Stimulated activated CD4-positive, alpha-beta T cell treated with anti-CD3 and anti-CD28 coated beads, Interleukin-15, amount 100 ng/mL, for 24 hours (primary cell): ENCODE measurements at regions not wholly inside any gene's neighbourhood (a gene's known extent, or its start where the extent isn't known, plus 50 kb on each side); places are given as distances from the start of the nearest gene placed in this dataset.

Experiments used
- DNase-seq: peaks from one replicate; pipeline ENCODE4 v3.0.0-alpha.2; 2020

DNA sequence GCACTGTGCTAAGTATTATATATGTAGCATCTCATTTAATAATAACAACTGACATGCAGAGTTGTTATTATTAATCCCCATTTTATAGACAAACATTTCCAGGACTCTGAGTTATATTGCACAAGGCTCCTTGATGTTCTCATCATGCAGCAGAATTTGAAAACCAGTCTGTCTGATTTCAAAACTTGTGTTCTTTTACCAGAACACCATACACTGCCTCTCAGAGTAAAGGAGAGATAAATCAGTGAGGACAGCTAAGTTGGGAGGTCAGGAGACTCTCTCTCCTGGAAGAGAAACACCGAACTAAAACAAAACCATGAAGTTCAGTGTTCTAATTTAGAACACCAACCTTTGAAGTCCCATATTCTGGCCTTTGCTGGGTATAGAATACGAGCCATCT, 92.7 kb upstream of the TNC start:
- DNase-seq, result no peak

DNA sequence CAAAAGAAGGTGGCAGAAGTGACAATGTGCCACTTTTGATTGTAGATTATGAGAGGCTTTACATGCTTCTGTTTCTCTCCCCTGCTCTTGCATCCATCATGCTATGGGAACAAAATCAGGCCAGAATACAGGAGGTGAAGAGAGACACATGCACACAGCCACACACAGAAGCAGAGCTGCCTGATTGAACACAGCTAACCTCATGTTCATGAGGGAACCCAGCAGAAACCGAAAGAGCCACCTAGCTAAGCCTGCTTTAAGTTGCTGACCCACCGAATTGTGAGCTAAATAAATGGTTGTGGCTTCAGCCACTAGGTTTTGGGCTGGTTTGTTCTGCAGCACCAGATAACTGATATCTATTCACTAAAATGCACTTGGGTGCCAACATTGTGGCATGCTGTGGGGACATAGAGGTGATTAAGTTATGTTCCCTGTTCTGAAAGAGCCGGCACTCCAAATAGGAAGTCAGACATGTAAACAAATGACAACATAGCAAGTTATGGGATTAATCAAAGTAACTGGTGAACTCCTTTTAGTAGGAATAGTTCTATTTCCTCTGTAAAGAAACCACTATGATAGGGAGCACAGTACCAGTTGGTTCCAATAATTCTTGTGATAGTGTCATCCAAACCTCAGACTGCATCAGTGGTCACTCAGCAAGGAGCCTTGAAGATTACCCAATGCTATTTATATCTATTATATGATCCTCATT, 93.6 kb upstream of the TNC start:
- no peak for DNase-seq

DNA sequence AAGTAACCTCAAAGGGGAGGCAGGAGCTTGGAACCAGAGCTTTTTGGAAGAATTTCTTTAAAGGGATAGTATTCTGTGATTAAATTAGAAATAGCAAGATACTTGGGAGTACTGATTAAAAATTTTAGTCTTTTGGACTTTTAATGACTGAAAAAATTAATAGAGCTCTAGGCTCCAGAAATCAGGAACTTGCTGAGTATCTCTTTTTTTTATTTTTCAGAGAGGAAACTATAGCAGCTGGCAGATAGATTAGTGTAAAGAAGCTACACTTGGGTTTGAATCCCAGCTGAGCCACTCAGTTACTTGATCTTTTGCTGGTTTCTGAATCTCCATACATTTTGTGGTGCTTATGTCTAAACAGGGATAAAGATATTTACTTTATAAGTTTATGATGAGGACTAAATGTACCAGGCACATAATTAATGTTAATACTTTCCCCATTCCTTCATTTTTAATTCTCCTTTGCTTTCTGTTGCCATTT, 94.2 kb upstream of the TNC start:
- DNase-seq, result no peak

DNA sequence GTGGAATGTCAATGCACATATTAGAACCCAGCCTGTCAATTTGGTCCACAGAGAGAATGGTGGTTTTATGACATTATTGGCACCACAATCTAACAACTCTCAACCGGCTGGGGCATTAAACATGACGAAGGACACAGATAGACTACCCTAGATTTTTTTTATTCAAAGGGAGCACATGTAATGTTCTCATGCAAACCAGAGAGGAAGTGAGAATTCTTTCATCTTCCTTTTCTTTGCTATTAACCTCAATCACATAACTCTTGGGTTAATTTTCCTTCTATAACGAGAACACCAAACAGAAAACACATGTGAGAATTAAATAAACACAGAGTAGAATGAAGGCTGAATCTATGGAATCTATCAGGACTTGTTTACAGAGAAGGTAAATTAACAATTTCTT, 94.9 kb upstream of the TNC start:
- DNase-seq, result no peak

DNA sequence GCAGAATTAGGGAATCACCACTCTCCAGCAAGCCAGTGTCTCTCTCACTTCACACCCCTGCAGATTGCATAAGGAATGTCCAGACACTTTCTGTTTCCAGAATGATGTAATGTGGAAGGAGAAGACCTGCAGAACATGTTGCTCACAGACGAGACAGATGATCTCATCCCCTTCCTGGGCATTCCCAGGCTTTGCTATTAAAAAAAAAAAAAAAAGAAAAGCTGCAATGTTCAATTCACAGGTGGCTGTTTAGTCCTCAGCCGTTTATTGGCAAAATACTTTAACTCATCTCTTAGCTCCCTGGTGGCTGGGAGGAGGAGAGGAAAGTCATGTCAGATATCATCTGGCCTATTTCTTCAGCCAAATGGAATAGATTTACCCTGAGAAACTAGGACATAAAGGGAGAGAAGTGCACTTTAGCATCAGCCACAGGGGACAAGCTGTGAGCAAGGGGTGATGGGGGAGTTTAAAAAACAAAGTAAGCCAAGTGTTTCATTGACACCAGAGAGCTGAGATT, 95.9 kb upstream of the TNC start:
- no peak for DNase-seq

DNA sequence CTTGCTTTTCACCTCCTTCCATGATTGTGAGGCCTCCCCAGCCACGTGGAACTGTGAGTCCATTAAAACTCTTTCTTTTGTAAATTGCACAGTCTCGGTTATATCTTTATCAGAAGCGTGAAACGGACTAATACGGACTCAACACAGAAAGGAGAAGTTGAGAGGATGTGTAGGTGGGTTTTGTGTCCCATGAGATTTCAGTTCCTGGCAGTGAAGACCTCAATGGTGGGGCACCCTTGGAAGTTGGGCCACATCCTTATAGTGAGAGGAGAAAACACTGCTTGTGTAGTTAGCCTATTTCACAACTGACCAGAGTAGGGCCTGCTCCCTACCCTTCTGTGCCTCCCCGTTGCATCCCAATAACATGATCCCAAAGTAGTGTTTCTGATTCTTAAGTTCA, 98.9 kb upstream of the TNC start:
- no peak for DNase-seq

DNA sequence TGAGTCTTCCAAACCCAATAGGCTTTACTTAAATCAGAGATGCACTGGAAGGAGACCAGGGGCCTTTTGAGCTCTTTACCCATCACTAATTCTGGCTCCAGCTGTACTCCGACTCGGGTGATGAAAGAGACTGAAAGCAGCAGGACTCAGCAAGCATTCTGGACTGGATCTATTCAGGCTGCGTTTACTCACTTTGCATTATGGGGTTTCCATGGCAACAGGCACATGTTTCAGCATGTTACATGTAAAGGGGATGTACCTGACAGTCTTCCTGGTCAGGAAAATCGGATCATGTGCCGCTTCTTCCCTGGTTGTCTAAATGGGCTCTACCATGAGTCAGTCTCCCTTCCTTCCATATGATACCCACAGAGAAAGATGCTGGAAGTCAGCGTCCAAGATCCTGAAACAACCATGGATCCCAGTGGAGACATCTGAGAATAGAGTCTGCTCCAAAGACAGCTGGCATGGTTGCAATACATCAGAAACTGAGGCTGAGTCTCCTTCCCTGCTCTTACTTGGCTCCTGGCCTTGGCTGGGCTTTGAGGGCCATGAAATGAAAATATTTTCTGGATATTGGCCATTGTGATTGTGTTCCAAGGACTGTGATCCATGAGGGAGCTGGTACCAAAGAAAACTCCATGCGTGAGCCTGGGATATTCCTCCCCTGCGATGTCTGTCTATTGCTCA, 102.5 kb upstream of the TNC start:
- no peak for DNase-seq

DNA sequence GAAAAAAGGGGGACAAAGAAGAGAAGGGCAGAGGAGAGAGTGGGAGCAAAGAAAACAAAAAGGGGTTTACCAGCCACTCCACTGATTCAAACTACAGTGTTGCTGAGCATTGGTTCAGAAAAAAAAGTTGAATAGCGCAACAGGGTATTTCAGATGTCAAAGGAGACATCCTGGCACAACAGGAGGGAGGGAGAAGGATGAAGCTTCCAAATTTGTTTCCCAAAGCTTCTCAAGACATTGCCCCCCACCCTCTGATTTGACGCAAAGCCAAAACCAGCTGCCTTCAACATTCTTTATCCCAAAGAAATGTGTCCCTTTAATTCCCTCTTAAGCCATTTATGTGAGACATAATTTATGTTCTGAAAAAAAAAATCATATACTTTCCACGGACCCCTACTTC, 105.5 kb upstream of the TNC start:
- no peak for DNase-seq

DNA sequence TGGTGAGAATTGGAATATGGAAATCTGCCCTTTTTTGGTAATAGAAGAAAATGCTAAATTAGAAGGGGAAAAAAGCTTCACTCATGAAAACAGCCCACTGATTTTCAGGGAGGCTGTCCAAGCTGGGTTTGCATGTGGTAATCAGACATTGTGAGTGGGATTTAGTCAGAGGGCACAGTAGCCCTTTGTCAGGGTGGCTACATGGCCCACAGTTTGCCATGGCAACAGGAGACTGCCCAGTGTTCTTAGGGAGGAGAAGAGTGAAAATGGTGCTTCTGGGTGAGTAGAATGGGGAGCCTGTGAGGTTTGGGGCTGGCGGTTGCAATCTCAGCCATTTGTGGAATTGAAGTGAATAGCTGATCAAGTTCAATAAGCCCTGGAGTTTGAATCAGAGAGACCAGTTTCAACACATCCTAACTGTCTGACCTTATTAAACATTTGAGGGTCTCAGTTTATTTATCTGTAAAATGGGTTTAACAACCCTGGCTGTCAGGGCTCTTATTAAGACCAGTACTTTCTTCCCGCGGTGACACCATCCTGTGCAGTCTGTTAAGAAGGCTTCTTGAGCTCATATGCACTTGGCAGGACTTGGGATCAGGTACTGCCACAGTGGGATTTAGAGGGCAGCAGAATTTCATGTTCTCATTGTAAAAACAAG, 107.6 kb upstream of the TNC start:
- no peak for DNase-seq

DNA sequence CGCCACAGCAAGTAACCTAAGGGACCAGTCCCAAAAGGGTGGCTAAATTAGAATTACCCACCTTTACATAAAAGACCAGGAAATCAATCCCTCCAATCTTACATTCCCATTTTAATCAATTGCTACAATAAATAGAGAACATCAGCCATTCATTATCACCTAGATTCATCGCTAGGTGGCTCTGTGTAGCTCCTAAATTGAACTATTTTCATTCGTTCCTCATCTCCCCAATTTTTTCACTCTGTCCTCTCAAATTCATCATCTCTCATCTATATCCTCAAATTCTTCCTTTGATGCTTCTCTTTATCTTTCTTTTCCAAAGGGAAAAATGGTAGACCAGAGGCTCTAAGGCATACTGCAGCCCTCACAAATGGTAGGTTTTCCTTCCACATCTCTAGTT, 108.2 kb upstream of the TNC start:
- DNase-seq, result no peak

DNA sequence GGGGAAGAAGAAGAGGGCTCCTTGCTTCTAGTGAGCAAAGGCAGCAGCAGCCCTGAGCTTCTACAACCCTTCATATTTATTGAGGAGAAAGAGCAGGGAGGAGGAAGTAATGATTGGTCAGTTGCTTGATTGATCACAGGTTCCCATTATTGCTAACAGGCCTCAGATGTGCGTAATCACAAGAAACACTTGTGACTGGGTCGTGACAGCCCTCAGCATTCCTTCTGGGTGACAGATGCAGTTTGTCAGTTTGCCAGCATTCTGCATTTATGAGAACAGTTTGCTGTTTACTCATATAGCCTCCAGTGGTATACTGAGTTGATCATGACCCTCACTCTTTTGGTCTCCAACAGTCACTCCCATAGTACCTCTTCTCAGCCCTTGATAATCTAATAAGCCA, 111.5 kb upstream of the TNC start:
- no peak for DNase-seq

DNA sequence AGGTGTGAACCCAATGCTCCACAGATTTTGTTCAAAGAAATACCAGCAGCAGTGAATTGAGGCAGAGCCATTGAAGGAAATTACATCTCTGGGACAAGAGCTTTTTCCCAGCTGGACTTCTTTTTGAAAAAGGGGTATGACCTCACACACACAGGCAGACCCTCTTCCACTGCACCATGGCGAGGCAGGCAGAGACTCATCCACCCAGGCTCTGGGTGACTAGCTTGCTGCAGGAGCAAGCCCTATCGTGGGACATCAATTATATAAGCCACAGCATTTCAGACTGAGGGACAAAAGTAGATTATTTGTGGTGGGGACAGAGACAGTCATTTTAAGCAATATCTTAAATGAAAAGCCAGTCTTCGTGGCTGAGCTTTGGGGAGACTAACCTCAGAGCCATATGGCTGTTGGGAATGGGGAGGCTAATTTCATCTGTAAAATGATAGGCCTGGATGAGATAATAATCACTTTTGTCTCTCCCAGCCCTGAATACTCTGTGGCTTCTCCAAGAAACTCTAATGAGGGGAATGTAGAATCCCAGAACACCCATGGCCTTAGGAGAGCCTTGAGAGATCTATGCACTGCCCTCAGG, 113.1 kb upstream of the TNC start:
- no peak for DNase-seq

DNA sequence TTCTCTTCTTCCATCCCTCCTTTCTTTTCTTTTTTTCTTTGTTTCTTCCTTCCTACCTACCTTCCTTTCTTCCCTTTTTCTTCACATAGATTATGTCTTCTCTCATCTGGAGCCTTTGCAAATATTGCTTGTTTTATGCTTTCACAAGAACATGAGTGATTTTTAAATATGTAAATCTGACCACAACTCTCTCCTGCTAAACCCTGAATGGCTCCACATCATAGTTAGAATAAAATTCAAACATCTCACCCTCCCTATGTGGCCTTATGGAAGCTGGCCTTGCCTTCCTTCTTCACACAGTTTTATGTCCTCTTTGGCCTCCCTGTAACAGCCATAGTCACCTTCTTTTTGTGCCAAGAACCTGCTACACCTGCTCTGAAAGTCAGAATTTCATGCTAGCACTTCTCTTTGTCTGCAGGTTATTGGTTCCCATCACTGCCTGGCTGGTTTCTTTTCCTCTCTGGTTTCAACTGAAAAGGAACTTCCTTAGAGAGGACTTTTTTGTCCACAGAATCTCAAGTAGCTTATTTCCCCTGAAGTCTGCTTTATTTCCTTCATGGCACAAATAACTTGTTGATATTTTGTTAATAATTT, 114.3 kb upstream of the TNC start:
- DNase-seq, result no peak

DNA sequence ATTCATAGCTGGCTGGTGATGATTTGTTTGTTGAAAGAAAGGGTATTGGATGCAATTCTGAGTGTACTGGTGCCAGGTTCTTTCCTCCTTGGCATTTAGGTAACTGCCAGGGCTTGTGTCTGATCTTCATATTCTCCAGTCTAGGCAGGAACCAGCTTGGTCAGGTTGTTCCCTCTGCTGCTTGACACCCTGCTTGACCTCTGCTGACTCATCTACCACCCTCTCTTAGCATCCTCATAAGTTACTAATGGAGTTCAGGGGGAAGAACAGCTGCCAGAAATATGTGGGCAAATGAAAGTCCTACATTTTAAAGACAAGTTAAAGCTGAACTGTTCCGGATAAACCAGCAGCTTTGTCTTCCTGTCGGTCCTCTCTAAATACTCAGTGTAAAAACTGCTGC, 116.1 kb upstream of the TNC start:
- no peak for DNase-seq

DNA sequence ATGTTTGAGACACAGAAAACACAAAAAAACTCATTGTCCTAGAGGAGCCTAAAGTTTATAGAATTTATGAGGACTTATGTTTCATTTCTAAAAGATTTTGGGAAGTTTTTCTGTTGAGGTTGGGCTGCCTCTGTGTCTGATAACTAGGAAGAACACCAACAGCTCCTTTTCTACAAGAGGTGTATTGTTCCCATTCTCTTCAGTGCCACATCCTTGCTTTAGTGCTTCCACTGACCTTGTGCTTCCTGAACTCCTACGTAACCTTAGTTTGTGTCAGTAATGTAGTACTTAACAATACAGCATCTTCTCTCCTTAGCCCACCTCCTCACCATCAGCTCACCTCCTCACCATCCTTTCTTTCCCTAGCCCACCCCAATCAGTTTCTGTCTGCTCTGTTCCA, 117.3 kb upstream of the TNC start:
- DNase-seq, result no peak

DNA sequence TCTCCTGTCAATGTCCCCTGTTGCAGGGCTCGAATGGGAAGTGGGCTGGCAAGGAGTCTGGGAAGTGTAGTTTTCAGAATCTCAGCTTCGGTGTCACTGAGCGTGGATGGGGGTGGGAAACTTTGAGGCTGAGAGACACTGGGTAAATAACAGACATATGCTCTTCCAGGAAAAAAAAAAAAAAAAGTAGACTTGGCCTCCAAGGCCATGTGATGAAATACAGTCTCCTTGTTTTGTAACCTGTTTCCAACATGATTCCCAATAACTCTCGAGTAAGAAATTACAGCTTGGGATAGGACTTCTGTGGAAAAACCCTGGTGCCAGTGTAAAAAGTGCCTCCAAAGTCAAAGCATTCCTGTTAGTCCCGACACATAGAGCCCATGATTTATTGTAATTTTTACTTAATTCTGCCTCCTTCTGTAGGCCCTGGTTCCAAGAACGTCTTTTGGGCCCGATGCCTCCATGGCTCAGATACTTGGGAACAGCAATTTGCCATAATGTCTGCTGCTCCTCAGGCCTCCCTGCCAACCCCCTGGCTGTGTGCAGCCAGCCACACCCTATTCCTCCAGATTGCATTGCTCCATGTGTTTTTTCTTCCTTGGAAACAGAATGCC, 119.5 kb upstream of the TNC start:
- DNase-seq, result no peak

DNA sequence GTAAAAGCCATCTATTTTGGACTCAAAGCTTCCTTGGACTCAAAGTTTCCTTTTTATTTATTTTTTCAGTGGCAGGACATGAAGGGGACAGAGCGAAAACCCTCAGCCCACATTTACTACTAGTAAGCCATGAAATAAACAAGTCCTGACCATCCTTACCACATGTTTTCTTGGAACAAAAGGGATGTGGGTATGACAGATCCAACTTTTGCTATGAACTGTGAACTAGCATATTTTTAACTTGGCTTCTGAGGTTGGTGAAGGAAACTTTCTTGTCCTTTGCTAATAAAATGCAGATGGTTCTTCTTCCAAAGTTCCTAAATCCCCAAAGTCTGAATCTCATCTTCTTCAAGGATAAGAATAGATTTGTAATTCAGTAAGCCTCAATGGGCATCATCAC, 122.7 kb upstream of the TNC start:
- no peak for DNase-seq

DNA sequence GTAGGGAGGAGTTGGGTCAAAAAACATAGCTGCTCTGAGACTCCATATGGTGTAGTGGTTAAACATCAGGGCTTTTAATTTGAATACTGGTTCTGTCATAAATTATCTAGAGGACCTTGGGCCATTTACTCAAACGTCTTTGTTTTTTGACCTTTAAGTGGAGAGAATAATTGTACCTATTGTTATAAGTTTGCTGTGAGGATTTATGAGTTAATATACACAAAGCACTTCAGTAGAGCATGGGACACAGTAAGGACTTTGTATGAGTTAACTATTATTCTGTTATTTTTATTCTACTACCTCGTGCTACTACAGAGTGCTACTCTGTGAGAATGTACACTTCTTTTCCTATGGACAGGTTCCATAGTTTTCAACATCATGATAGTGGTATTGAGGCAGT, 123.7 kb upstream of the TNC start:
- no peak for DNase-seq

DNA sequence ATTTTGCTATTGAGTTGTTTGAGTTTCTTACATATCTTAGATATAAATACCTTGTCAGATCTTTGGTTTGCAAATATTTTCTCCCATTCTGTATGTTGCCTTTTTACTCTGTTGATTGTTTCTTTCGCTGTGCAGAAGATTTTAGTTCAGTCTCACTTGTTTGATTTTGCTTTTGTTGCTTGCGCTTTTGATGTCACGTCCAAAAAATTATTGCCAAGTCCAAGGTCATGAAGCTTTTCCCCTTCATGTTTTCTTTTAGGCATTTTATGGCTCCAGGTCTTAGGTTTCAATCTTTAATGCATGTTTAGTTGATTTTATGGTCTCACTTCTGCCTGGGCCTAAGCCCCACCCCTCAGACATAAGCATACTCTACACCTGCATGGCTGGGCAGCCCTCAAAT, 131.5 kb upstream of the TNC start:
- no peak for DNase-seq

DNA sequence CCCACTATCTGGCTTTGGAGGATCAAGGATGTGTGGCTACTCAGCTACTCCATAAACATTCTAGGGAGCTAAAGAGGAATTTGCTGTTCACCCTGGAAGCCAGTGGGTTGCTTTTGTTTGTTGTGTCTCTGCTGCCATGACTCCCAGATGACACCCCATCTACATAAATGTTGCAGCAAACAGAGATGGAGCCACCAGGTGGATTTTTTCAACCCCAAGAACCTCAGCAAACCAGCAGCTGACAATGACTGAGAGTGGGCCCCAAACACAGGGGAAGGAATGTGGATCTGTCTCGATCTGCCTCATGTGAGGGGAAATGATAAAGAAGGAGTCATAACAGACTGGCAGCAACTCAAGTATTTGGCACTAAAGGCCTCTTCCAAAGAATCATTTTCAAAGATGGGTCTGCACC, 132.7 kb upstream of the TNC start:
- no peak for DNase-seq

DNA sequence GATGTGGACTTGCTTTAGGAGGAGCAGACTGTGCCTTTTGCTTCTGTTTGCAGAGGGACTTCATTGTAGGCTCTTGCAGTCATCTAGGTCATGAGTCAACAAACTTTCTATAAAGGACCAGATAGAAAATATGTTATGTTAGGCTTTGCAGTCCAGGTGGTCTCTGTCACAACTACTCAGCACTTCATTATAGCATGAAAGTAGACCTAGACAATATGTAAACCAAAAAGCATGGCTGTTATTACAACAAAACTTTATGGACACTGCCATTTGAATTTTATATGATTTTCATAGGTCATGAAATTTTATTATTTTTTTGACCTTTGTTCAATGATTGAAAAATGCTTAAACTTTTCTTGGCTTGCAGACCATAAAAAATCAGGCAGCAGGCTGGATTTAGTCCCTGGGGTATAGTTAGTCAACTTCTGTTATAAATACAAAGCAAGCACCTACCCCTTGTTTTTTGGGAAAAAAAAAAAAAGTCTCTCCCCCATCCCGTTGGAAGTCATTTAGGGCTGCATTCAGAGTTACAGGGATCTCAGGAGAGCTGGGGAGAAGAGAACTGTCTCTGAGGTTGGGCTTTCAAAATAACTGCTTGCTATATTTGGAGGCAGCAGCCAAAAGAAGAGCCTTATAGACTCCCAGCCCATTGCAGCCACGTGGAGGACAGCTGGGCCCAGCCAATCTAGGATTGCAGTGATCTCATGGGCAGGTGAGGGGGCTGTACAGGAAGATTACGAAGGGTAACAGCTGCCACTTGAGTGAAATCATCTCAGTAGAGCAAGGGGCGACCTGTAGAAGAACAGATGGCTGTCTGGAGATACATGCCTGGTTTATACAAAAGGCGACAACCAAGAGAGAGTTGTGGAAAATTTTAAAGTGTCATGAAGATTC, 136.6 kb upstream of the TNC start:
- DNase-seq, result no peak

DNA sequence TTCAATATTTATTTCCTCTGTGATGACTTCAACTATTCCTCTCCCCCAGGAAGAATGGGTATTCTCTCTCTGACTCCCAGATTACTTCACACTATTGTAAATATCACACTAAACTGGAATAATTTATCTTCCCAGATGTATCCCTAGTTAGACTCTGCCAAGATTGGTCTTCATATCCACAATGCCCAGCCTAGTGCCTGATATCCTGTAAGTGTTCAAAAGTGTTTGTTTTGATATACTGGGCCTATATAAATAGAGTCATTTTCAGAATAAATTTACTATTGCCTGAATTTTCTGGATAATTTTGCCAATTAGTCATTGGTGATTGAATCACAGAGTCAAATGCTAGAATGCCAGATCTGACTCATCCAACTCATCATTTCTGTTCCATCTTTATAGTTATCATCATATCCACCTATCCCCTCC, 143.7 kb upstream of the TNC start:
- DNase-seq, result no peak
